IMR-90 (cell line): ENCODE measurements at regions not wholly inside any gene's neighbourhood (a gene's known extent, or its start where the extent isn't known, plus 50 kb on each side); places are given as distances from the start of the nearest gene placed in this dataset.
"Not testable (repeated sequence)": the region's sequence is repeated elsewhere in the genome, so short reads cannot be mapped to it uniquely, and the experiment has no call there.

Source experiments
- ATAC-seq: fragments of 200-7000 bp; cut with Tn5 transposase; 2 replicates; pipeline ENCODE4 v1.9.1; 2020; ENCODE audit warnings: low read depth, mild to moderate bottlenecking, moderate library complexity
- BruUV-seq: library from RNA; stranded (reverse); fragments of 400-500 nt; replicated peaks from 2 replicates; lab custom pipeline; 2021; lab: Mats Ljungman, UMichigan
- CTCF ChIA-PET: fragments of 300-600 bp; formaldehyde crosslinking; extraction: SDS; loops from one replicate; lab custom pipeline; 2021; ENCODE audit warnings: antibody characterized with exemption; lab: Yijun Ruan, JAX
- POLR2A ChIA-PET: fragments of 300-600 bp; sonication (Branson Sonifier 250); formaldehyde crosslinking; loops from one replicate; lab custom pipeline; 2022; ENCODE audit warnings: antibody characterized with exemption; ENCODE audit not compliant: unreplicated experiment; lab: Charles Lee
- DNase-seq: peaks from one replicate; pipeline ENCODE4 v3.0.0; 2013
- H2AFZ ChIP-seq: replicated peaks from 2 replicates; pipeline ENCODE3; 2013; ENCODE audit warnings: low read length, mild to moderate bottlenecking; ENCODE audit not compliant: poor library complexity
- H2AK5ac ChIP-seq: 2 replicates; pipeline ENCODE4 v1.6.1; 2013; ENCODE audit warnings: low read depth, low read length, inconsistent platforms
- H2AK9ac ChIP-seq: replicated peaks from 2 replicates; pipeline ENCODE3; 2013; ENCODE audit warnings: mild to moderate bottlenecking, low read depth, low read length, moderate library complexity; ENCODE audit not compliant: poor library complexity
- H2BK120ac ChIP-seq: 2 replicates; pipeline ENCODE4 v1.6.1; 2013; ENCODE audit warnings: low read depth, low read length, inconsistent platforms
- H2BK15ac ChIP-seq: 3 replicates; pipeline ENCODE4 v1.6.1; 2013; ENCODE audit warnings: low read depth, low read length, inconsistent platforms
- H2BK20ac ChIP-seq: 2 replicates; pipeline ENCODE4 v1.6.1; 2013; ENCODE audit warnings: low read depth, mild to moderate bottlenecking, inconsistent platforms, low read length, moderate library complexity
- H2BK5ac ChIP-seq: 2 replicates; pipeline ENCODE4 v1.6.1; 2013; ENCODE audit warnings: mild to moderate bottlenecking, low read depth, low read length, inconsistent platforms; ENCODE audit not compliant: poor library complexity, severe bottlenecking
- H3K14ac ChIP-seq: replicated peaks from 2 replicates; pipeline ENCODE4 v1.6.1; 2013; ENCODE audit warnings: low read depth, low read length, inconsistent platforms
- H3K18ac ChIP-seq: 2 replicates; pipeline ENCODE4 v1.6.1; 2013; ENCODE audit warnings: low read depth, low read length, control low read depth
- H3K23ac ChIP-seq: 2 replicates; pipeline ENCODE4 v1.6.1; 2013; ENCODE audit warnings: low read depth, low read length, inconsistent platforms
- H3K27ac ChIP-seq: 2 replicates; pipeline ENCODE4 v1.5.1; 2013; ENCODE audit warnings: mild to moderate bottlenecking, control low read depth, low read length; ENCODE audit not compliant: insufficient read depth
- H3K27me3 ChIP-seq: 2 replicates; pipeline ENCODE4 v1.6.1; 2013; ENCODE audit warnings: low read length; ENCODE audit not compliant: control insufficient read depth, insufficient read depth
- H3K36me3 ChIP-seq: 2 replicates; pipeline ENCODE4 v1.6.1; 2013; ENCODE audit warnings: low read length, mixed read lengths; ENCODE audit not compliant: control insufficient read depth, insufficient read depth
- H3K4ac ChIP-seq: 2 replicates; pipeline ENCODE4 v1.6.1; 2013; ENCODE audit warnings: low read depth, low read length, inconsistent platforms
- H3K4me1 ChIP-seq: 2 replicates; pipeline ENCODE4 v1.6.1; 2013; ENCODE audit warnings: low read length, mixed read lengths; ENCODE audit not compliant: control insufficient read depth, insufficient read depth
- H3K4me2 ChIP-seq: 2 replicates; pipeline ENCODE4 v1.6.1; 2013; ENCODE audit warnings: low read depth, mild to moderate bottlenecking, control low read depth, low read length, moderate library complexity
- H3K4me3 ChIP-seq: 2 replicates; pipeline ENCODE4 v1.5.1; 2013; ENCODE audit warnings: low read depth, mild to moderate bottlenecking, control low read depth, low read length, moderate library complexity; ENCODE audit not compliant: insufficient read depth
- H3K56ac ChIP-seq: 2 replicates; pipeline ENCODE4 v1.6.1; 2013; ENCODE audit warnings: low read length, inconsistent platforms; ENCODE audit not compliant: insufficient read depth; ENCODE audit errors: extremely low read depth
- H3K79me1 ChIP-seq, 2 experiments: 2 replicates each; pipeline ENCODE4 v1.6.1; 2013; ENCODE audit warnings: low read length in 2 of 2, inconsistent platforms in 1 of 2, low read depth in 1 of 2
- H3K9ac ChIP-seq: 2 replicates; pipeline ENCODE4 v1.6.1; 2013; ENCODE audit warnings: low read depth, low read length, control low read depth
- H3K9me1 ChIP-seq: 2 replicates; pipeline ENCODE4 v1.6.1; 2013; ENCODE audit warnings: low read length, inconsistent platforms; ENCODE audit not compliant: insufficient read depth
- H3K9me3 ChIP-seq: 2 replicates; pipeline ENCODE4 v1.6.1; 2013; ENCODE audit warnings: low read length; ENCODE audit not compliant: control insufficient read depth, insufficient read depth
- H4K20me1 ChIP-seq: 2 replicates; pipeline ENCODE4 v1.6.1; 2013; ENCODE audit warnings: low read length, inconsistent platforms; ENCODE audit not compliant: insufficient read depth
- H4K5ac ChIP-seq: 2 replicates; pipeline ENCODE4 v1.6.1; 2013; ENCODE audit warnings: mild to moderate bottlenecking, low read depth, low read length, control low read depth
- H4K8ac ChIP-seq, 2 experiments: 2 replicates each; pipeline ENCODE4 v1.6.1; 2013; ENCODE audit warnings: low read depth in 2 of 2, low read length in 2 of 2, control low read depth in 1 of 2, inconsistent platforms in 1 of 2
- H4K91ac ChIP-seq: 2 replicates; pipeline ENCODE4 v1.6.1; 2013; ENCODE audit warnings: low read depth, low read length, inconsistent platforms; ENCODE audit not compliant: insufficient read depth
- WGBS, 2 experiments: methylation state at CpG; one replicate each; pipeline versions ENCODE4 v1.1.5 to v1.1.7; 2013; ENCODE audit warnings: missing lambda C conversion rate in 2 of 2; ENCODE audit not compliant: insufficient read length in 1 of 2; ENCODE audit errors: extremely low coverage in 2 of 2; 5-methylcytosine and 5-hydroxymethylcytosine counted together
- dilution Hi-C: fragments of 300-500 bp; cut with HindIII; formaldehyde crosslinking; loops from one replicate; pipeline ENCODE4 v1.14.3; 2018; ENCODE audit warnings: low sequenced_read_pairs; ENCODE audit not compliant: unreplicated experiment
- in situ Hi-C: fragments of 300-500 bp; cut with MboI; formaldehyde crosslinking; loops from 3 replicates; pipeline ENCODE4 v1.14.3; 2019; ENCODE audit warnings: low sequenced_read_pairs, inconsistent platforms, mixed read lengths
- intact Hi-C: fragments of 100-400 bp; cut with micrococcal nuclease; formaldehyde crosslinking; loops from 2 replicates; pipeline ENCODE4 v1.10.0; 2022

DNA sequence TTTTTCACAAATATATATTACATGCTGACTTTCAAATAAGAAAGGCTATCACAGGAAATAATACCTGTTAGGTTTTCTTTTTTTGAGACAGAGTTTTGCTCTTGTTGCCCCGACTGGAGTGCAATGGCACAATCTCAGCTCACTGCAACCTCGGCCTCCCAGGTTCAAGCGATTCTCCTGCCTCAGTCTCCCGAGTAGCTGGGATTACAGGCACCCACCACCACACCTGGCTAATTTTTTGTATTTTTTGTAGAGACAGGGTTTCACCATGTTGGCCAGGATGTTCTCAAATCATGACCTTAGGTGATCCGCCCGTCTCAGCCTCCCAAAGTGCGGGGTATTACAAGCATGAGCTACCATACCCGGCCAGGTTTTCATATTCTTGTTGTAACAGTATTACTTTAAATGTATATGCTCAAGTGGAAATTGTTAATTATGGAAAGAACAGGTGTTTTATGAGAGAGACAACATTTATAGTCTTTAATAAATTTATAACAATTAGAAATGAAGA is 92.3 kb upstream of the SLC39A10 start:
- H3K79me1 ChIP-seq, H3K56ac ChIP-seq, dilution Hi-C loops, H3K9me3 ChIP-seq, H3K4me3 ChIP-seq, H3K36me3 ChIP-seq, H2AK9ac ChIP-seq, H3K23ac ChIP-seq, H4K8ac ChIP-seq, H3K9me1 ChIP-seq, H3K9ac ChIP-seq, POLR2A ChIA-PET, ATAC-seq, intact Hi-C loops, H2AFZ ChIP-seq, H3K27me3 ChIP-seq, H3K4me2 ChIP-seq, DNase-seq, H4K20me1 ChIP-seq, BruUV-seq, H2BK15ac ChIP-seq: not testable (repeated sequence)
- 0 out of 2 replicates have a peak overlapping the region, but pooled peaks have one; percentile 32 for H2BK20ac ChIP-seq
- H4K5ac ChIP-seq, result peak overlapping the region; percentile 51; the same call in 1 of the 2 replicates
- peak overlapping the region; percentile 48 for H3K4ac ChIP-seq
- no CpG with 5 or more reads among the region's 8 CpGs for WGBS, 2 experiments
- H3K27ac ChIP-seq, result peak overlapping the region; percentile 70
- peak overlapping the region; percentile 97 for H2BK5ac ChIP-seq
- H3K14ac ChIP-seq, result 0 out of 2 replicates have a peak overlapping the region, but pooled peaks have one; percentile 33
- peaks cover 20% of the 10 kb centered on the region for H3K4me1 ChIP-seq
- H2AK5ac ChIP-seq, result peak overlapping the region; percentile 75; the same call in 1 of the 2 replicates
- CTCF ChIA-PET, result interaction anchor here (0.6 to 0.7 kb wide), 3 partner anchors 26 to 201 kb away, joined by 3 to 5 read pairs (median 3); no protein-coding TSS in a partner anchor
- H3K18ac ChIP-seq, result peak overlapping the region; percentile 77
- H4K91ac ChIP-seq, result 0 out of 2 replicates have a peak overlapping the region, but pooled peaks have one; percentile 16
- peak overlapping the region; percentile 74 for H2BK120ac ChIP-seq
- in situ Hi-C loops, result loop anchor here (5.0 kb wide), 1 partner anchor 93 kb away; the partner anchor contains the start of gene SLC39A10
